ENCODE measurements at regions not wholly inside any gene's neighbourhood (a gene's known extent, or its start where the extent isn't known, plus 50 kb on each side); places are given as distances from the start of the nearest gene placed in this dataset.

DNA sequence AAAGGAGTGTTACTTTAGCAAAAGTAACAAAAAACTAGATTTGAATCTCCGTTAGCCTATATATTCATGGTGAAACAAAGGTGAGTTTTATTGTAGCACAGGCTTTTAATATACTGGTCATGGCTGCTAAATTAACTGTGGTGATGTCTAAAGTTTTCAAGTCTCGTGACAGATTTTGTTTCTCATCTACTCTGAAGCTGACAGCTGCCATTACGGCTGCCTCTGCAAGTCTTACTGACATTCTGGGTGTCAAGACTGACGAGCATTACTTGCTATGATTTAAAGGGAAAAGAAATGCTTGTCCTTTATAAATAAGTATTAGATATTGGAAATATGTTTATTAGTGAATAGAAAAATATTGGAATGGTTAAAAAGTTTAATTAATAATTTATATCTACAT is 207.7 kb downstream of the DSEL start:
- Histone ChIP-seq H3K4me1 (ENCODE audit: insufficient read depth, low read length, severe bottlenecking) (no peaks in the 10 kb centered on the region), H3K36me3 (ENCODE audit: insufficient read depth, low read length) (no peaks in the 10 kb centered on the region), H3K79me2 (ENCODE audit: insufficient read depth, low read length) (no peaks in the 10 kb centered on the region), H3K9ac (ENCODE audit: low read length) (no peak overlapping the region), H3K9me2 (ENCODE audit: low read depth, low read length) (no peaks in the 10 kb centered on the region), H3K9me3 (ENCODE audit: low read length) (no peaks in the 10 kb centered on the region), H3F3A (ENCODE audit: insufficient read depth, low read length) (no peaks in the 10 kb centered on the region), H3K27me3 (ENCODE audit: insufficient read depth, low read length) (no peaks in the 10 kb centered on the region), H3K27ac (ENCODE audit: low read depth, low read length, poor library complexity, severe bottlenecking) (no peak overlapping the region), H3K4me2 (ENCODE audit: low read length) (no peak overlapping the region), H3K4me3 (ENCODE audit: low read depth, low read length, poor library complexity, severe bottlenecking) (no peak overlapping the region), H2AFZ (ENCODE audit: low read length) (no peak overlapping the region), H4K20me1 (ENCODE audit: insufficient read depth, low read length) (no peaks in the 10 kb centered on the region)
- TF ChIP-seq, protein P1, sequence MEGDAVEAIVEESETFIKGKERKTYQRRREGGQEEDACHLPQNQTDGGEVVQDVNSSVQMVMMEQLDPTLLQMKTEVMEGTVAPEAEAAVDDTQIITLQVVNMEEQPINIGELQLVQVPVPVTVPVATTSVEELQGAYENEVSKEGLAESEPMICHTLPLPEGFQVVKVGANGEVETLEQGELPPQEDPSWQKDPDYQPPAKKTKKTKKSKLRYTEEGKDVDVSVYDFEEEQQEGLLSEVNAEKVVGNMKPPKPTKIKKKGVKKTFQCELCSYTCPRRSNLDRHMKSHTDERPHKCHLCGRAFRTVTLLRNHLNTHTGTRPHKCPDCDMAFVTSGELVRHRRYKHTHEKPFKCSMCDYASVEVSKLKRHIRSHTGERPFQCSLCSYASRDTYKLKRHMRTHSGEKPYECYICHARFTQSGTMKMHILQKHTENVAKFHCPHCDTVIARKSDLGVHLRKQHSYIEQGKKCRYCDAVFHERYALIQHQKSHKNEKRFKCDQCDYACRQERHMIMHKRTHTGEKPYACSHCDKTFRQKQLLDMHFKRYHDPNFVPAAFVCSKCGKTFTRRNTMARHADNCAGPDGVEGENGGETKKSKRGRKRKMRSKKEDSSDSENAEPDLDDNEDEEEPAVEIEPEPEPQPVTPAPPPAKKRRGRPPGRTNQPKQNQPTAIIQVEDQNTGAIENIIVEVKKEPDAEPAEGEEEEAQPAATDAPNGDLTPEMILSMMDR (IDR thresholded peaks at IDR 0.05; ENCODE audit: low read length): no peak
- TF ChIP-seq EZH2 (IDR thresholded peaks at IDR 0.05; ENCODE audit: borderline replicate concordance, low read length): no peak

DNA sequence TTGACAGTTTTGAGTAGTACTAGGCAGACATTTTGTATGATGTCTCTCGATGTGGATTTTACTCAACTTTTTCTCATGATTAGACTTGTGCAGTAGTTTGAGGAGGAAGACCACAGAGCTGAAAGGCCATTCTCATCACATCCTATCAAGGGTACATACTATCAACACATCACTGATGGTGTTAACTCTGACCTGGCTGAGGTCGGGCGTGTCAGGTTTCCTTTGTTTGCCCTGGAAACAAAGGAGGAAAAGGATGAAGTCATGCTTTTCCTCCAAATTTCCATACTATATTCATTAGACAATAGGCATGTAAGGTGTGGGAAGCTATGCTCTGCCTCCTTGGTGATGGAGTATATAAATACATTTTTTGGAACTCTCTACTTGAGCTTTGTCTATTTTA is 211.1 kb downstream of the DSEL start:
- TF ChIP-seq EZH2 (IDR thresholded peaks at IDR 0.05; ENCODE audit: borderline replicate concordance, low read length): no peak
- TF ChIP-seq, protein P1 (IDR thresholded peaks at IDR 0.05; ENCODE audit: low read length): no peak
- H2AFZ ChIP-seq (ENCODE audit: low read length): no peak overlapping the region
- no peak overlapping the region for H3K4me2 ChIP-seq (ENCODE audit: low read length)
- H3K27me3 ChIP-seq (ENCODE audit: insufficient read depth, low read length): no peaks in the 10 kb centered on the region
- H3K4me1 ChIP-seq (ENCODE audit: insufficient read depth, low read length, severe bottlenecking): no peaks in the 10 kb centered on the region
- 0 out of 2 replicates have a peak, but pooled peaks cover 5% of the 10 kb centered on the region for H3K9me3 ChIP-seq (ENCODE audit: low read length)
- H3K9ac ChIP-seq (ENCODE audit: low read length): no peak overlapping the region
- no peaks in the 10 kb centered on the region for H3F3A ChIP-seq (ENCODE audit: insufficient read depth, low read length)
- no peaks in the 10 kb centered on the region for H3K36me3 ChIP-seq (ENCODE audit: insufficient read depth, low read length)
- no peaks in the 10 kb centered on the region for H3K9me2 ChIP-seq (ENCODE audit: low read depth, low read length)
- H3K4me3 ChIP-seq (ENCODE audit: low read depth, low read length, poor library complexity, severe bottlenecking): no peak overlapping the region
- H3K27ac ChIP-seq (ENCODE audit: low read depth, low read length, poor library complexity, severe bottlenecking): no peak overlapping the region
- H3K79me2 ChIP-seq (ENCODE audit: insufficient read depth, low read length): no peaks in the 10 kb centered on the region
- no peaks in the 10 kb centered on the region for H4K20me1 ChIP-seq (ENCODE audit: insufficient read depth, low read length)

DNA sequence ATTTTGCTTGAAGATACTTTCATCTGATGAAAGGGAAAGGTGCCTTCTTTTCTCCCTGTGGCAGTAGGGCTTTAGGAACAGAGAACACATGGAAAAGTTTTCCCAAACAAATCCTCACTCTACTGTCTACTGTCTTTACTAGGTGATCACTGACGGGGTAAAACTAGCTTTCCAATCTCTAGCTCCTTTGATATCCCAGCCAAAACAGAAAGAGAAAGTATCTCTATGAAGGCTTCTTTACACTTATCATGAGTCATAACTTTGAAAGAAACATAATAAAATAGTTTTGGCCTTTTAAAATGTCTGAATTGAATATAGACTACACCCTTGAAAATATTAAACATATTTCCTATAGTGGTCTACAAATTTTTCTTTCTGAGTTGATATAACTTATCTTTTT is 214.5 kb downstream of the DSEL start:
- H2AFZ ChIP-seq (ENCODE audit: low read length): no peak overlapping the region
- H3K4me2 ChIP-seq (ENCODE audit: low read length): no peak overlapping the region
- H3K4me1 ChIP-seq (ENCODE audit: insufficient read depth, low read length, severe bottlenecking): no peaks in the 10 kb centered on the region
- no peaks in the 10 kb centered on the region for H3K9me2 ChIP-seq (ENCODE audit: low read depth, low read length)
- H3K79me2 ChIP-seq (ENCODE audit: insufficient read depth, low read length): no peaks in the 10 kb centered on the region
- no peak overlapping the region for H3K27ac ChIP-seq (ENCODE audit: low read depth, low read length, poor library complexity, severe bottlenecking)
- H3F3A ChIP-seq (ENCODE audit: insufficient read depth, low read length): no peaks in the 10 kb centered on the region
- H3K9me3 ChIP-seq (ENCODE audit: low read length): 0 out of 2 replicates have a peak, but pooled peaks cover 7% of the 10 kb centered on the region
- H3K4me3 ChIP-seq (ENCODE audit: low read depth, low read length, poor library complexity, severe bottlenecking): no peak overlapping the region
- H3K36me3 ChIP-seq (ENCODE audit: insufficient read depth, low read length): no peaks in the 10 kb centered on the region
- no peaks in the 10 kb centered on the region for H3K27me3 ChIP-seq (ENCODE audit: insufficient read depth, low read length)
- H4K20me1 ChIP-seq (ENCODE audit: insufficient read depth, low read length): no peaks in the 10 kb centered on the region
- TF ChIP-seq EZH2 (IDR thresholded peaks at IDR 0.05; ENCODE audit: borderline replicate concordance, low read length): no peak
- TF ChIP-seq, protein P1 (IDR thresholded peaks at IDR 0.05; ENCODE audit: low read length): no peak
- H3K9ac ChIP-seq (ENCODE audit: low read length): no peak overlapping the region
